Ovary (tissue), 7 donors: ENCODE measurements at regions not wholly inside any gene's neighbourhood (a gene's known extent, or its start where the extent isn't known, plus 50 kb on each side); places are given as distances from the start of the nearest gene placed in this dataset.

ENCODE experiments used
- DNase-seq, 5 donors: peaks; one replicate each; pipeline ENCODE4 v3.0.0-alpha.2; 2019 to 2020
- H3K27ac ChIP-seq, 2 donors: fragments of 200-600 bp; one replicate each; pipeline versions ENCODE4 v1.5.1 to v1.8.0; 2019 to 2022
- H3K27me3 ChIP-seq: fragments of 200-600 bp; one replicate; pipeline ENCODE4 v1.8.0; 2022
- H3K36me3 ChIP-seq: fragments of 200-600 bp; sonication (generic); one replicate; pipeline ENCODE4 v1.5.1; 2019
- H3K4me1 ChIP-seq: one replicate; pipeline ENCODE4 v1.8.1; 2013; ENCODE audit warnings: mild to moderate bottlenecking, moderate library complexity; ENCODE audit not compliant: insufficient read depth
- H3K4me3 ChIP-seq: fragments of 200-600 bp; sonication (generic); one replicate; pipeline ENCODE4 v1.5.1; 2017
- H3K9me3 ChIP-seq, 2 donors: fragments of 200-600 bp in 1 of 2; sonication (generic) in 1 of 2; one replicate each; pipeline versions ENCODE4 v1.5.1 to v1.8.1; 2013 to 2019; ENCODE audit warnings: mild to moderate bottlenecking in 1 of 2, moderate library complexity in 1 of 2
- EP300 ChIP-seq: sonication (generic); formaldehyde crosslinking; IDR thresholded peaks from one replicate; pipeline ENCODE4 v1.6.1; 2017; ENCODE audit warnings: antibody characterized with exemption
- POLR2A ChIP-seq: fragments of 450-650 bp; IDR thresholded peaks from one replicate; pipeline ENCODE4 v1.6.1; 2017; ENCODE audit warnings: antibody characterized with exemption, mild to moderate bottlenecking, moderate library complexity
- WGBS, 3 donors: extraction: QIAGEN DNeasy Blood & Tissue Kit in 1 of 3; methylation state at CpG; one replicate each; pipeline versions ENCODE4 v1.1.5 to v1.1.7; 2013 to 2017; 5-methylcytosine and 5-hydroxymethylcytosine counted together
- intact Hi-C, 4 donors: fragments of 100-400 bp; cut with DNase I; formaldehyde crosslinking; loops; one replicate each; pipeline versions ENCODE4 v1.11.0 to v1.15.1; 2022 to 2023
- TF ChIP-seq, protein P1 (sequence below), 3 donors: fragments of 450-650 bp in 2 of 3; fragments of 200-600 bp in 1 of 3; IDR thresholded peaks; one replicate each; pipeline versions ENCODE4 v1.5.1 to v1.8.0; 2016 to 2022; ENCODE audit warnings: antibody characterized with exemption in 3 of 3, mild to moderate bottlenecking in 1 of 3
- donor health status: DM: no; HTN: no; CAD: no; lungs with moderate emphysema.
- donor health status: DM: no; HTN: no; CAD: no.
- donor health status: Bipolar disorder and iron deficiency.
- donor health status: DM: no; HTN: no; CAD: no.
- donor health status: DM: yes; HTN: yes; CAD: no.

DNA sequence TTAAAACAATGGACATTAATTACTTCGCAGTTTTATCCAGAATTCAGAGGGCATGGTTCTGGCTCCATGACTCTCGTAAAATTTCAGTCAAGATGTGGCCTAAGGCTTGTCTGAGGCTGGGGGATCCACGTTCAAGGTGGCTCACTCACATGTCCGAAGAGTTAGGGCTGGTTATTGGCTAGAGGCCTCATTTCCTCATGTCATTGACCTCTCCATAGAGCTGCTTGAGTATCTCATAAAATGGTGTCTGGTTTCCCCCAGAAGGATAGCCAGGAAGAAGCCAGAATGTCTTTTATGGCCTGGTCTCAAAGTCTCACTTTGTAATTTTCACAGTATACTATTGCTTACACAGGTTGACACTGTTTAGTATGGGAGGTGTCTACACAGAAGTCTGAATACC, 67.3 kb upstream of the DCBLD2 start:
- no peak overlapping the region for H3K4me3 ChIP-seq
- H3K4me1 ChIP-seq: no peaks in the 10 kb centered on the region
- no peaks in the 10 kb centered on the region for H3K36me3 ChIP-seq
- intact Hi-C loops: no loop called here
- no peaks in the 10 kb centered on the region for H3K27me3 ChIP-seq
- 85 to 91% (median 87%) methylated on average over 4 of the region's 4 CpGs for WGBS, 3 donors
- no peak for DNase-seq
- TF ChIP-seq EP300 (no peak), POLR2A (no peak)
- TF ChIP-seq, protein P1, sequence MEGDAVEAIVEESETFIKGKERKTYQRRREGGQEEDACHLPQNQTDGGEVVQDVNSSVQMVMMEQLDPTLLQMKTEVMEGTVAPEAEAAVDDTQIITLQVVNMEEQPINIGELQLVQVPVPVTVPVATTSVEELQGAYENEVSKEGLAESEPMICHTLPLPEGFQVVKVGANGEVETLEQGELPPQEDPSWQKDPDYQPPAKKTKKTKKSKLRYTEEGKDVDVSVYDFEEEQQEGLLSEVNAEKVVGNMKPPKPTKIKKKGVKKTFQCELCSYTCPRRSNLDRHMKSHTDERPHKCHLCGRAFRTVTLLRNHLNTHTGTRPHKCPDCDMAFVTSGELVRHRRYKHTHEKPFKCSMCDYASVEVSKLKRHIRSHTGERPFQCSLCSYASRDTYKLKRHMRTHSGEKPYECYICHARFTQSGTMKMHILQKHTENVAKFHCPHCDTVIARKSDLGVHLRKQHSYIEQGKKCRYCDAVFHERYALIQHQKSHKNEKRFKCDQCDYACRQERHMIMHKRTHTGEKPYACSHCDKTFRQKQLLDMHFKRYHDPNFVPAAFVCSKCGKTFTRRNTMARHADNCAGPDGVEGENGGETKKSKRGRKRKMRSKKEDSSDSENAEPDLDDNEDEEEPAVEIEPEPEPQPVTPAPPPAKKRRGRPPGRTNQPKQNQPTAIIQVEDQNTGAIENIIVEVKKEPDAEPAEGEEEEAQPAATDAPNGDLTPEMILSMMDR (IDR thresholded peaks at IDR 0.05): no peak
- no peaks in the 10 kb centered on the region for H3K9me3 ChIP-seq
- H3K27ac ChIP-seq: no peak overlapping the region

DNA sequence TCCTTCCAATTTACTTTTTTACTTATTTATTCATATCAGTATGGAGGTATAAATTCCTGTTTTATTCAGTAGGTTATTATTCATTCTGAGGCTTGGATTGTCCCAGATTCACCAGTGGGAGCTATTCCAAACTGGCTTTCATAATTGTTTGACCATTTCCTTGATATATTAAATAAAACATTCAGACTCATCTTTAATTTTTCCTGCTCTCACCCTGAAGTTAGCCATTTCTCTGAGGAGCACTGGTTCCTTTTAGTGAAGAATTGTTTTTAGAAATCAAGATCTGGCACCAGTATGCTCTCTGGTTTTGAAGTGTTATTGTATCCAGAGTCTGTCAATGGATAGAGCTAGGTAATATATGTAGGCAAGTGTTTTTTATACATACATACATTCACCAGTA, 66.9 kb upstream of the DCBLD2 start:
- H3K4me1 ChIP-seq: no peaks in the 10 kb centered on the region
- TF ChIP-seq, protein P1 (IDR thresholded peaks at IDR 0.05): no peak
- TF ChIP-seq EP300 (no peak), POLR2A (no peak)
- no peak overlapping the region for H3K27ac ChIP-seq
- no peaks in the 10 kb centered on the region for H3K36me3 ChIP-seq
- no peaks in the 10 kb centered on the region for H3K27me3 ChIP-seq
- no peak overlapping the region for H3K4me3 ChIP-seq
- intact Hi-C loops: no loop called here
- H3K9me3 ChIP-seq: no peaks in the 10 kb centered on the region
- no peak for DNase-seq

DNA sequence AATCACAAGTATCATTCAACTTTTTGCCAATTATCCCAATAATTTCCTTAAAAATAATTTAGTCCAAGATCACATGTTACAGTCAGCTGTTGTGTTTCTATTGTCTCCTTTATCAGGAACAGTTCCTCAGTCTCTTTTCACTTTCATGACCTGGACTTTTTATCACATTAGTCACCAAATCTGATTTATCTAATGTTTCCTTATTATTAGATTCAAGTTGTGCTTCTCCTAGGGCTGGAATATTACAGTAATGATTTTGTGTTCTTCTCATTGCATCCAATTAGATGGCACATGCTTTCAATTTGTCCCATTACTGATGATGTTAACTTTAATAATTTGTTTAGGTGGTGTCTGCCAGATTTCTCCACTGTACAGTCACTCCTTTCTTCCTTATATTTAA, 66.3 kb upstream of the DCBLD2 start:
- intact Hi-C loops: no loop called here
- DNase-seq: no peak
- TF ChIP-seq, protein P1 (IDR thresholded peaks at IDR 0.05): no peak
- TF ChIP-seq EP300: no peak
- TF ChIP-seq POLR2A: no peak
- H3K4me3 ChIP-seq: no peak overlapping the region
- no peaks in the 10 kb centered on the region for H3K27me3 ChIP-seq
- H3K27ac ChIP-seq: no peak overlapping the region
- no peaks in the 10 kb centered on the region for H3K9me3 ChIP-seq
- no peaks in the 10 kb centered on the region for H3K4me1 ChIP-seq
- no peaks in the 10 kb centered on the region for H3K36me3 ChIP-seq

DNA sequence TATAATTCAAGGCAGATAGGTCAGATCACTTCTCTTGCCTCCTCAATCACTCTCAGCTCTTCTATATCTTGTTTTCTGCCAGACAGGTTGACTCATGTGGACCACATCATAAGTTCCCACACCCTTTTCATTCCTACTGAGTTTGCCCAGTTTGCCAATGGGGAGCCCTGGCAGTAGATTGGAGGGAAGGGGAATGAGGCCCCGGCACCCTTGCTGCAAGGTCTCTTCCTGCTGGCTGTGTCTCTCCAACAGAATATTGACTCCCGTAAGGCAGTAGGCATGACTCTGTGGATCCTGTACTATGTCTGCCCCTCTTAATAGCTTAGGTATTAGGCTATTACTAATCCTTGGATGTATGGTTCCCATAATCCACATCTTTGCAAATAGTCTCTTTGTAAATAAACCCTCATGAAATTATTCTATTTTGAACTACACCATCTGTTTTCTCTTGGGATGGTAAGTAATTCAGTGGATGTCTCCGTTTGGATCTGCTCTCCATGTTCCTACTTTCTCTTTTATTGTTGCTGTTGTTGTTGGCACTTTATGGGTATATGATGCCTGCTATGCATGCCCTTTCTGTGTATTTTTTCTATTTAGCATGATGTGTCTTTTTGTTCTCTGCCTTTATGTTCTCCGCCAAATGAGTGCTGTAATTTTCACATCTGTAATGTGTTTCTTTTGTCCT, 65.5 kb upstream of the DCBLD2 start:
- Histone ChIP-seq H3K4me3 (no peak overlapping the region), H3K4me1 (no peaks in the 10 kb centered on the region), H3K36me3 (no peaks in the 10 kb centered on the region), H3K9me3 (no peaks in the 10 kb centered on the region), H3K27me3 (no peaks in the 10 kb centered on the region), H3K27ac (no peak overlapping the region)
- DNase-seq: no peak
- no peak for TF ChIP-seq POLR2A
- TF ChIP-seq, protein P1 (IDR thresholded peaks at IDR 0.05): no peak
- intact Hi-C loops: no loop called here
- WGBS, 3 donors: 80 to 89% (median 89%) methylated on average over 4 of the region's 4 CpGs
